ENCODE measurements at regions not wholly inside any gene's neighbourhood (a gene's known extent, or its start where the extent isn't known, plus 50 kb on each side); places are given as distances from the start of the nearest gene placed in this dataset.

- TF ChIP-seq CTCF (IDR thresholded peaks at IDR 0.05) (no peak), POLR2A (IDR thresholded peaks at IDR 0.05) (no peak)
Observed at GRCh38 chr1:193890935-193891334, 704.5 kb upstream of the B3GALT2 start.
